ENCODE measurements at regions not wholly inside any gene's neighbourhood (a gene's known extent, or its start where the extent isn't known, plus 50 kb on each side); places are given as distances from the start of the nearest gene placed in this dataset.

DNA sequence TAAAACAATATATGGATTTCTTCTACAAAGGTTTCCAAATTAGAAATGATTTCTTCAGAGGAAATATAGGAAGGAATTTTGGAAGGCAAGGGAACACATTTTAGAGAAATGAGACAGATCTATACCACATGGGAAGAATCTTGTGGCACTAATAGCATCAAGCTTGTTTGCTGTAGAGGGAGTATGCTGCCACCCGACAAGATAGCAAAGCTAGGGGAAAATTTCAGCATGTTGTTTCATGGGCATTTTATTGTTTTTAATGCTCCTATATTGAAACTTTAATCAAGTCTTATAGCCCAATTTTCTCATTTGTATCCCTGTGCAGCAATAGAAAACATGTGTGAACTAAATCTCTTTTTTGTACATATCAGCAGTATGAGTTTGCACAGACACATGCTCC lies 551.7 kb upstream of the INTU start:
- intact Hi-C loops (cut with micrococcal nuclease; ENCODE audit: unreplicated experiment) (loop anchor here (1.0 kb wide), 1 partner anchor 21 kb away; no protein-coding TSS in a partner anchor), in situ Hi-C loops (cut with HindIII; ENCODE audit: extremely low pct_ligation_motif_present, low pct_unique_long_range_greater_than_20kb) (no loop called here)
- 4% methylated on average over 1 of the region's 1 CpG for WGBS (ENCODE audit: low lambda C conversion rate)
- Histone ChIP-seq H3K79me2 (ENCODE audit: insufficient read depth, low read length) (no peaks in the 10 kb centered on the region), H4K20me1 (ENCODE audit: insufficient read depth, low read length) (no peaks in the 10 kb centered on the region), H3K9me3 (ENCODE audit: low read length) (peaks cover 1% of the 10 kb centered on the region; the same call in 1 of the 2 replicates), H3K27ac (ENCODE audit: extremely low read length, insufficient read depth, low read length) (no peak overlapping the region), H3K9ac (ENCODE audit: insufficient read depth, low read depth, low read length) (no peak overlapping the region), H3K36me3 (replicated peaks in 1 of 2; ENCODE audit: control insufficient read depth in 1 of 2, insufficient read depth in 2 of 2, low read length in 2 of 2) (no peaks in the 10 kb centered on the region), H3K27me3 (ENCODE audit: control insufficient read depth in 1 of 2, insufficient read depth in 2 of 2, low read length in 2 of 2) (no peaks in the 10 kb centered on the region), H2AFZ (ENCODE audit: low read length) (no peak overlapping the region), H3K4me3 (replicated peaks in 1 of 3; ENCODE audit: insufficient read depth in 1 of 3, low read depth in 2 of 3, low read length in 3 of 3) (no peak overlapping the region), H3K4me1 (ENCODE audit: insufficient read depth, low read length) (no peaks in the 10 kb centered on the region), H3K4me2 (ENCODE audit: low read depth, low read length) (no peak overlapping the region)
- ChIA-PET CTCF (ENCODE audit: low intra/inter-chr PET ratio, low total read pairs) (no interaction called here), POLR2A (no interaction called here)
- no peak for DNase-seq (ENCODE audit: low spot score)
- no TSS peak for BruUV-seq (replicated peaks)
- no peak for ATAC-seq
- FAIRE-seq = no peak
- no peak for TF ChIP-seq ZNF335 (CRISPR knock-in tag; IDR thresholded peaks at IDR 0.05)
- no peak for TF ChIP-seq ZBTB7A (CRISPR knock-in tag; IDR thresholded peaks at IDR 0.05)
- no peak for TF ChIP-seq ZSCAN20 (CRISPR knock-in tag; IDR thresholded peaks at IDR 0.05; ENCODE audit: borderline replicate concordance)
- no peak for TF ChIP-seq ADNP (CRISPR knock-in tag; IDR thresholded peaks at IDR 0.05)
- no peak for TF ChIP-seq PITX1 (CRISPR knock-in tag; IDR thresholded peaks at IDR 0.05)
- TF ChIP-seq ZNF446 (CRISPR knock-in tag; IDR thresholded peaks at IDR 0.05) = no peak
- no peak for TF ChIP-seq MED1 (CRISPR knock-in tag; IDR thresholded peaks at IDR 0.05)
- TF ChIP-seq, protein P1, sequence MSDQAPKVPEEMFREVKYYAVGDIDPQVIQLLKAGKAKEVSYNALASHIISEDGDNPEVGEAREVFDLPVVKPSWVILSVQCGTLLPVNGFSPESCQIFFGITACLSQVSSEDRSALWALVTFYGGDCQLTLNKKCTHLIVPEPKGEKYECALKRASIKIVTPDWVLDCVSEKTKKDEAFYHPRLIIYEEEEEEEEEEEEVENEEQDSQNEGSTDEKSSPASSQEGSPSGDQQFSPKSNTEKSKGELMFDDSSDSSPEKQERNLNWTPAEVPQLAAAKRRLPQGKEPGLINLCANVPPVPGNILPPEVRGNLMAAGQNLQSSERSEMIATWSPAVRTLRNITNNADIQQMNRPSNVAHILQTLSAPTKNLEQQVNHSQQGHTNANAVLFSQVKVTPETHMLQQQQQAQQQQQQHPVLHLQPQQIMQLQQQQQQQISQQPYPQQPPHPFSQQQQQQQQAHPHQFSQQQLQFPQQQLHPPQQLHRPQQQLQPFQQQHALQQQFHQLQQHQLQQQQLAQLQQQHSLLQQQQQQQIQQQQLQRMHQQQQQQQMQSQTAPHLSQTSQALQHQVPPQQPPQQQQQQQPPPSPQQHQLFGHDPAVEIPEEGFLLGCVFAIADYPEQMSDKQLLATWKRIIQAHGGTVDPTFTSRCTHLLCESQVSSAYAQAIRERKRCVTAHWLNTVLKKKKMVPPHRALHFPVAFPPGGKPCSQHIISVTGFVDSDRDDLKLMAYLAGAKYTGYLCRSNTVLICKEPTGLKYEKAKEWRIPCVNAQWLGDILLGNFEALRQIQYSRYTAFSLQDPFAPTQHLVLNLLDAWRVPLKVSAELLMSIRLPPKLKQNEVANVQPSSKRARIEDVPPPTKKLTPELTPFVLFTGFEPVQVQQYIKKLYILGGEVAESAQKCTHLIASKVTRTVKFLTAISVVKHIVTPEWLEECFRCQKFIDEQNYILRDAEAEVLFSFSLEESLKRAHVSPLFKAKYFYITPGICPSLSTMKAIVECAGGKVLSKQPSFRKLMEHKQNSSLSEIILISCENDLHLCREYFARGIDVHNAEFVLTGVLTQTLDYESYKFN (CRISPR knock-in tag; conservative IDR thresholded peaks at IDR 0.05) = no peak
